GM06990 (cell line): ENCODE measurements at regions not wholly inside any gene's neighbourhood (a gene's known extent, or its start where the extent isn't known, plus 50 kb on each side); places are given as distances from the start of the nearest gene placed in this dataset.

ENCODE experiments used
- DNase-seq: peaks from one replicate; pipeline ENCODE4 v3.0.0-alpha.2; 2011; ENCODE audit not compliant: insufficient read length; ENCODE audit errors: extremely low read depth
- H3K27me3 ChIP-seq: replicated peaks from 2 replicates; pipeline ENCODE4 v1.6.0; 2011; ENCODE audit warnings: low read length; ENCODE audit not compliant: control insufficient read depth, insufficient read depth
- H3K36me3 ChIP-seq: 2 replicates; pipeline ENCODE4 v1.5.1; 2011; ENCODE audit warnings: low read length; ENCODE audit not compliant: control insufficient read depth, insufficient read depth
- H3K4me3 ChIP-seq: replicated peaks from 2 replicates; pipeline ENCODE4 v1.5.1; 2011; ENCODE audit warnings: low read depth, mild to moderate bottlenecking, control low read depth, low read length
- TF ChIP-seq, protein P1 (sequence below): IDR thresholded peaks from 2 replicates; pipeline ENCODE4 v1.5.1; 2011; ENCODE audit warnings: low read length, control low read depth, mild to moderate bottlenecking, inconsistent platforms; ENCODE audit not compliant: insufficient read depth, poor library complexity, severe bottlenecking

DNA sequence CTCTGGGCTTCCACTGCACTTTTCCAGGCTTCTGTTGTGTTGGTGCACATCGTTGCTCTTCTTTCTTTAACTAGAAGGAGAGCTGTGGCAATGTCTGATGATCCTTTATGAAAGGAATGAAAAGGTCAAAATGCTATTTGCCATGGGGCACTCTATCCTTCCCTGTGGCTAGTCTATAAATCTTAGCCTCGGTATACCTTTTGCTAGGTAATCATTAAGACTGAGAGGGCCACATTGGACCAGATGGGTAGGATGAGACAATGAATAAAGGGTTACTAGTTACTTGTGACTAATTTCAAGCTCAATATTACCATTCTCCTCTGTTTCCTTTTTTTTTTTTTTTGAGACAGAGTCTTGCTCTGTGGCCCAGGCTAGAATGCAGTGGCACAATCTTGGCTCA is 89.4 kb upstream of the C1orf87 start:
- no peak for DNase-seq
- H3K36me3 ChIP-seq = no peaks in the 10 kb centered on the region
- no peak overlapping the region for H3K4me3 ChIP-seq
- no peaks in the 10 kb centered on the region for H3K27me3 ChIP-seq
- TF ChIP-seq, protein P1, sequence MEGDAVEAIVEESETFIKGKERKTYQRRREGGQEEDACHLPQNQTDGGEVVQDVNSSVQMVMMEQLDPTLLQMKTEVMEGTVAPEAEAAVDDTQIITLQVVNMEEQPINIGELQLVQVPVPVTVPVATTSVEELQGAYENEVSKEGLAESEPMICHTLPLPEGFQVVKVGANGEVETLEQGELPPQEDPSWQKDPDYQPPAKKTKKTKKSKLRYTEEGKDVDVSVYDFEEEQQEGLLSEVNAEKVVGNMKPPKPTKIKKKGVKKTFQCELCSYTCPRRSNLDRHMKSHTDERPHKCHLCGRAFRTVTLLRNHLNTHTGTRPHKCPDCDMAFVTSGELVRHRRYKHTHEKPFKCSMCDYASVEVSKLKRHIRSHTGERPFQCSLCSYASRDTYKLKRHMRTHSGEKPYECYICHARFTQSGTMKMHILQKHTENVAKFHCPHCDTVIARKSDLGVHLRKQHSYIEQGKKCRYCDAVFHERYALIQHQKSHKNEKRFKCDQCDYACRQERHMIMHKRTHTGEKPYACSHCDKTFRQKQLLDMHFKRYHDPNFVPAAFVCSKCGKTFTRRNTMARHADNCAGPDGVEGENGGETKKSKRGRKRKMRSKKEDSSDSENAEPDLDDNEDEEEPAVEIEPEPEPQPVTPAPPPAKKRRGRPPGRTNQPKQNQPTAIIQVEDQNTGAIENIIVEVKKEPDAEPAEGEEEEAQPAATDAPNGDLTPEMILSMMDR = no peak

GRCh38 chr1:60160141-60160540 is 86.6 kb upstream of the C1orf87 start:
- Histone ChIP-seq H3K4me3 (no peak overlapping the region), H3K27me3 (no peaks in the 10 kb centered on the region), H3K36me3 (no peaks in the 10 kb centered on the region)
- TF ChIP-seq, protein P1 = no peak
- no peak for DNase-seq

GRCh38 chr1:60156371-60156770 is 82.8 kb upstream of the C1orf87 start:
- Histone ChIP-seq H3K27me3 (no peaks in the 10 kb centered on the region), H3K4me3 (no peak overlapping the region), H3K36me3 (no peaks in the 10 kb centered on the region)
- TF ChIP-seq, protein P1 = no peak
- DNase-seq = no peak

GRCh38 chr1:60153961-60154360 is 80.4 kb upstream of the C1orf87 start:
- TF ChIP-seq, protein P1 = no peak
- Histone ChIP-seq H3K27me3 (no peaks in the 10 kb centered on the region), H3K36me3 (no peaks in the 10 kb centered on the region), H3K4me3 (no peak overlapping the region)
- DNase-seq = no peak

GRCh38 chr1:60152891-60153290 is 79.3 kb upstream of the C1orf87 start:
- Histone ChIP-seq H3K27me3 (no peaks in the 10 kb centered on the region), H3K36me3 (no peaks in the 10 kb centered on the region), H3K4me3 (no peak overlapping the region)
- TF ChIP-seq, protein P1 = no peak
- no peak for DNase-seq

GRCh38 chr1:60151311-60151710 is 77.7 kb upstream of the C1orf87 start:
- DNase-seq = no peak
- H3K4me3 ChIP-seq = no peak overlapping the region
- no peaks in the 10 kb centered on the region for H3K36me3 ChIP-seq
- H3K27me3 ChIP-seq = no peaks in the 10 kb centered on the region
- TF ChIP-seq, protein P1 = no peak
